Glomerular endothelial cell (primary cell): ENCODE measurements at regions not wholly inside any gene's neighbourhood (a gene's known extent, or its start where the extent isn't known, plus 50 kb on each side); places are given as distances from the start of the nearest gene placed in this dataset.
"Not testable (repeated sequence)": the region's sequence is repeated elsewhere in the genome, so short reads cannot be mapped to it uniquely, and the experiment has no call there.

Experiments used
- DNase-seq: peaks from one replicate; pipeline ENCODE4 v3.0.0-alpha.2; 2011; ENCODE audit warnings: low read depth, low spot score; ENCODE audit errors: extremely low read depth

GRCh38 chr13:65551208-65551607 is 1678.9 kb downstream of the PCDH9 start:
- DNase-seq = no peak

- no peak for DNase-seq
These were observed 1690.0 kb downstream of the PCDH9 start for GRCh38 chr13:65540175-65540574.

DNA sequence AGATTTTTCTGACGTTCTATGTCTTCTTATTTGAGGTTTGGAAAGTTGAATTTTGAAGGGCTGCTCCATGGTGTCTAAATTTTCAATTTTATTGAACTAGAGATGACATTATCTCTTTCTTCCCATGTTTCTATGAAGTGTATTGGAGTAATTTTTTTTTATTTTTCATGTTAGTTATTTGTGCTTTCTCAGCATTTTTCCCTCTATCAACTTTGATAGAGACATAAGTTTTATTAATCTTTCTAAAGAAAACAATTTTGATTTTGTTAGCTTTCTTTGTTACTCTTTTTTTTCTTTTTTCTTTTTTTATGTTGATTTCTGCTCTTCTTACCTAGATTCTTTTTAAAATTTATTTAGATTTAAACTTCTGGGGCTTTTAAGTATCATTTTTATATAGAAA is 1694.8 kb downstream of the PCDH9 start:
- no peak for DNase-seq

DNA sequence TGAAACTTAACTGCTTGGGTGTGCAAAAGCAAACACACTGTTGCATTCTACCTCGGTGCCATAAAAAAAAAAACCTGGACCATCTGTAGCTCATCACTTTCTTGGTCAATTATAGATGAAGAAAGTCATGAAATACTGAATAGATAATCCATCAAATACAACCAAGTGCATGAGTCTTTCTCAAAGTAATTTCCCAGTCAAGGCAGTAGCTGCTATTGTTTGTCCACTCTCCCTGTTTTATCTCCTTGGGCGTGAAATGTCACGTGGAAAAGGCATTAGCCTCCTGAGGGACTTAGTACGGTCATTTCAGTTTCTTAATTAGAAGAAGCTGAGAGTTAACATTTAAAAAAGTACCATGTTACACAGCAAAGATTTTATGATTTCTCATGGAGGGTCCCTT is 1697.9 kb downstream of the PCDH9 start:
- no peak for DNase-seq

DNA sequence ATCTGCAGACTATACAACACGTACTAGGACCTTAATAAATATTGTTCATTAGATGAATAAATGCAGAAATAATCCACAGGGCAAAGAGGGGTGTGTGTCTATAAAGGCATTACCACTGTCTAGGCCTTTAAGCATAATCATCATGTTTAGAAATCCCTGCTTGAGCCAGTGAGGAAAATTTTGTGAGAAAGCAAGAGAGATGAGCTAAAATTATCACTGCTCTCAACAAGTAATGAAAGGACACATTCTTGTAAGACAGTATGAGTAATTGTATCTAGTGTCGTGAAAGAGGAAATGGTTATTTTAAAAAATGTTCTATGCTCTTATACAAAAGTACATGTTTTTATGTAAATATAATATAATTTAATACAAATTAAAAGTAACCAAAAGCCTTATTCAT is 1699.4 kb downstream of the PCDH9 start:
- no peak for DNase-seq

GRCh38 chr13:65529541-65529940 is 1700.6 kb downstream of the PCDH9 start:
- no peak for DNase-seq

GRCh38 chr13:65508745-65509144 is 1721.4 kb downstream of the PCDH9 start:
- no peak for DNase-seq

DNA sequence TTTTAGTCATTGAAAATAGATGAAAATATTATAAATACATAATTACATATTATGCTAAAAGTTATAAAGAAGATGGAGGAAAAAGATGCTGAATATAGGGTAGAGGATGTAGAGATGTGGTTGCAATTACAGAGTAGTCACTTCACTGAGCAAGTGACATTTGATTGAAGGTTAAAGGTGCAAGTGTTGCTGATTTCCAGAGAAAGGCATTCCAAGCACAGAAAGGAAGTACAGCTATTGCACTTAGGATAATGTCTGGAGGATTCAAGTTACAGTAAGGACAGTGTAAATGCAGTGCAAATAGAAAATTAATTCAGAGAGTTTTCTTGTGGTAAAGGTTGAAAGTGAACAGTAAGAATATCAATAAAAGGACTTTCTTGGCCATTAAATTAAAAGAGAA is 1721.8 kb downstream of the PCDH9 start:
- DNase-seq = no peak

DNA sequence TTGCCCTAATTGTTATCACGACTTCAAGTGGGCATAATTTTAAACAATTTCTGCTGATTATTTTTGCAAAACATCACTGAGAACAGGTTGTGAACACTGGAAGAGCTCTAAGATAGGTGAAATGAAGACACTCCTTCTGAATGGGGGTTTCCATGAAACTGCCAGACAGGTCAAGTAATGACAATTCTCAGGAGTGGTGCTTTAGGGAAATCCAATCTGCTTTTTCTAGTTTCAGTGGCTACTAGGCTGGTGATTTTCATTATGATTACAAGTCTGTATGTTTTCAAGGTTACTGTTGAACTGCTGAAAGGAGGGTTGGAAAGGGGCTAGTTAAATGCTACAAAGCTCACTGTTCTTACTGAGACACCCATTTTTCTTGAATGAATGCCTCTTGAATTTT is 1724.2 kb downstream of the PCDH9 start:
- DNase-seq = no peak

DNA sequence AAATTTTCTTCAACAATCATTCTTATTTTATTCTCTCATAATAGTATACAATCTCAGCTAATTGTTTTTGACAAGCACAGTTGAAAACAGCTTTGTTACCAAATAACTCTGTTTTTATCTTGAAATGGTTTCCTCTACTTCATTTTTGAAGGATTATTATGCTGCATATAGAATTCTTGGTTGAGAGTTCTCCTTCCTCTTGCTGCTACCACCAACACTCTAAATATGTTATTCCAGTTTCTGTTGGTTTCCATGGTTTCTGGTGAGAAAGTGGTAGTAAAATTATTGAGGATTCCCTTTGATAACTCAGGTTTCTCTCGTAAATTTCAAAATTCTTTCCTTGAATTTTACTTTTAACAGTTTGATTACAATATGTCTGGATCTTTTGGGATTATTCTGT is 1725.9 kb downstream of the PCDH9 start:
- no peak for DNase-seq

DNA sequence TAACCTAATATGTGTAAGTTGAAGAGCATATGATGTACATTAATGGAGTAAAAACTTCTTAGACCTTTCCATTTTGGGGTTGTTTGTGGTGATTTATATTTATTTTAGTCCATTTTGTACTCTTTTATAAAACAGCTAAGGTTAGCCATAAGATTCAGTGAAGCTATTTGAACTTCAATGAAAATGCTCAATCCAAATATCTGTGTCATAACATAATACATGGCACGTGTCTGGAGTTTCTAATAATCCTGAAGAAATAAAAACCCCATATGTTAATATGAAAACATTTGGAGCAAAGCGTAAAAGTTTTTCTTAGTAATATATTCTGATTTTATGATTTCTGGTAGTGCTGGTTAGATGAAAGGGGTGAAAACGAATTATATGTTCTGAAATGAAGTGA is 1729.7 kb downstream of the PCDH9 start:
- no peak for DNase-seq

- DNase-seq = no peak
These were observed 1730.9 kb downstream of the PCDH9 start for GRCh38 chr13:65499256-65499655.

DNA sequence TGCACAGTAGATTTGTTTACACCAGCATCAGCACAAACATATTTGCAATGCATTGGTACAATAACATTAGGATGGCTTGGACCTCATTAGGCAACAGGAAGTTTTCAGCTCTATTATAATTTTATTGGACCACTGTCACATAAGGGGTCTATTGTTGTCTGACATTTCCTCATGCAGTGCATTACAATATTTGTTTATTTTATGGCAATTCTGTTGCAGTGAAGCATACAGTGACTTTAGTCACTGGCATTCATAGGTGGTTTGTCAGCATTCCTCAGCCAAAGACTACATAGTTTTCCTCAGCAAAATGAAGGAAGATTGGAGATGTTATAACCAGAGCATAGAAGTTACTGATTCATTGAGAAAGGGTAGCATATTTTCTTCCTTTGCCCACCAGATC is 1732.9 kb downstream of the PCDH9 start:
- no peak for DNase-seq

GRCh38 chr13:65490725-65491124 is 1739.4 kb downstream of the PCDH9 start:
- DNase-seq = not testable (repeated sequence)

GRCh38 chr13:65488606-65489005 is 1741.5 kb downstream of the PCDH9 start:
- no peak for DNase-seq

DNA sequence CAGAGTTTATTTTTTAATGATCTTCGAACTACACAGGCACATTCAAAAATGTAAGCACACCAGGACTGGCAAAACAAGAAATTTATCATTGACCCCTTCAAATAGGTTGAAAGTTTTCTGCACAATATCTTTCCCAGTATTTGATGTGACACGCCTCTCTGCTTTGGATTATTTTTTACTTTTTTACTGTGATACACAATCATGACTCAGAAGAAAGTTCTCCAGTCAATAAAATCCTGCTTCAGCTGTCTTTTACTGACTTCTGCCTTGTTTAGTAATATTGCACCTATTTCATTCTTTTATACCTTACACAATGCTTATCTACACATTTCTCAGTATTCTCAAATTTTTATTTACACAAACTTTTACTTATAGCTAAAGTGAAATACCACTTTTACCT is 1750.4 kb downstream of the PCDH9 start:
- no peak for DNase-seq

DNA sequence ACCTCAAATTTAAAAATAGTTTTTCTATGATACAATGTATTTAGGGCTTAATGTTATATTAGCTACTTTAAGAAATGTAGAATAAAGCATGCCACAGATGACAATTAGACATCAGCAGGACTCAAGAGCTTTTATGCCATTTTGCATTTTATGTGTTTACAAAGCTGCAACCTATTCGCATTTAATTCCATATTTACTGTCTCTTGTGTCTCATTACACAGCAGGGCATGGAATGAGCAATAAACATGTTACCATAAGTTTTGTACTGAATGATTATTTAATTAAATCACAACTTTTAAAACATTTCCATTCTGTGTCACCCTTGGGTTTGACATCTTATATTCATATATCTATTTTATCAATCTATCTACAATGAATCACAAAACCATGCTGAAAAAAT is 1756.9 kb downstream of the PCDH9 start:
- no peak for DNase-seq

DNA sequence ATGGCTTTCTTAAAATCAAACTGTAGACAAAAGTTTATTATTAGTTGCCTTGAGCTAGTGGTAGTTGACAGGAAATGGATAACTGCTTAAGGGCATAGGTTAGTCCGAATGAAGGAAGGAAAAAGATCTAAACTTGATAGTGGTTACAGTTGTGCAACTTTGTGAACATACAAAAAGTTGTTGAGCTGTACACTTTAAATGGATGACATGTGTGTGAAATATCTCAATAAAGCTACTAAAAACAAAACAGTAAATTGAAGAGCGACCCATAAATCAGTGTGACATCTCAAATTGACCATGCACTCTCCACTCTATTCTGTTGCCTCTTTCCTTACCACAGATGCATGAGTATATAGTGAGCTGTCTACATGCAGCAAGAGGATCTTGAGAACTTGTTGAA is 1757.8 kb downstream of the PCDH9 start:
- no peak for DNase-seq

- no peak for DNase-seq
These were observed 1759.4 kb downstream of the PCDH9 start for GRCh38 chr13:65470781-65471180.

- DNase-seq = no peak
These were observed 1761.5 kb downstream of the PCDH9 start for GRCh38 chr13:65468628-65469027.

GRCh38 chr13:65461590-65461989 is 1768.5 kb downstream of the PCDH9 start:
- no peak for DNase-seq

GRCh38 chr13:65460136-65460535 is 1770.0 kb downstream of the PCDH9 start:
- DNase-seq = no peak

- DNase-seq = no peak
These were observed 1773.8 kb downstream of the PCDH9 start for GRCh38 chr13:65456150-65456912.
